GM23338 (cell line): ENCODE measurements at regions not wholly inside any gene's neighbourhood (a gene's known extent, or its start where the extent isn't known, plus 50 kb on each side); places are given as distances from the start of the nearest gene placed in this dataset.

Source experiments
- ATAC-seq: fragments of 200-7000 bp; cut with Tn5 transposase; 3 replicates; pipeline ENCODE4 v1.9.1; 2020
- DNase-seq: peaks from one replicate; pipeline ENCODE4 v3.0.0-alpha.2; 2015; ENCODE audit warnings: low spot score
- H2AFZ ChIP-seq: fragments of 200-600 bp; sonication (generic); 2 replicates; pipeline ENCODE4 v1.8.0; 2016; ENCODE audit warnings: antibody characterized with exemption, mild to moderate bottlenecking, moderate library complexity
- H3F3A ChIP-seq: fragments of 200-600 bp; sonication (generic); replicated peaks from 2 replicates; pipeline ENCODE4 v1.8.0; 2017; ENCODE audit warnings: antibody characterized with exemption, mixed run types, low read depth
- H3K27ac ChIP-seq: fragments of 200-600 bp; sonication (generic); 2 replicates; pipeline ENCODE4 v1.6.1; 2016; ENCODE audit warnings: low read depth
- H3K27me3 ChIP-seq: fragments of 200-600 bp; sonication (generic); 2 replicates; pipeline ENCODE4 v1.8.0; 2016; ENCODE audit warnings: mild to moderate bottlenecking, mixed run types, moderate library complexity; ENCODE audit not compliant: insufficient read depth
- H3K36me3 ChIP-seq: fragments of 200-600 bp; sonication (generic); 2 replicates; pipeline ENCODE4 v1.8.0; 2016; ENCODE audit warnings: mild to moderate bottlenecking; ENCODE audit not compliant: insufficient read depth
- H3K4me1 ChIP-seq: fragments of 200-600 bp; sonication (generic); 2 replicates; pipeline ENCODE4 v1.8.0; 2016; ENCODE audit warnings: mild to moderate bottlenecking, moderate library complexity; ENCODE audit not compliant: insufficient read depth
- H3K4me2 ChIP-seq: fragments of 200-600 bp; sonication (generic); 2 replicates; pipeline ENCODE4 v1.7.1; 2017; ENCODE audit warnings: mixed run types
- H3K4me3 ChIP-seq: fragments of 200-600 bp; sonication (generic); 2 replicates; pipeline ENCODE4 v1.6.1; 2016; ENCODE audit warnings: mixed run types
- H3K79me2 ChIP-seq: fragments of 200-600 bp; sonication (generic); replicated peaks from 2 replicates; pipeline ENCODE4 v1.8.0; 2017; ENCODE audit warnings: mild to moderate bottlenecking; ENCODE audit not compliant: insufficient read depth
- H3K9me2 ChIP-seq: fragments of 200-600 bp; sonication (generic); 2 replicates; pipeline ENCODE4 v1.8.0; 2017; ENCODE audit not compliant: insufficient read depth
- H4K20me1 ChIP-seq: fragments of 200-600 bp; sonication (generic); replicated peaks from 2 replicates; pipeline ENCODE4 v1.8.0; 2017; ENCODE audit warnings: mild to moderate bottlenecking; ENCODE audit not compliant: insufficient read depth
- H3K27ac Mint-ChIP-seq: 2 replicates; pipeline ENCODE4 v1.8.0; 2020; ENCODE audit warnings: inconsistent platforms, mild to moderate bottlenecking, moderate library complexity, mixed read lengths
- H3K27me3 Mint-ChIP-seq: 3 replicates; pipeline ENCODE4 v1.8.0; 2022; ENCODE audit warnings: low read depth, mild to moderate bottlenecking, moderate library complexity, mixed read lengths, inconsistent platforms; ENCODE audit not compliant: insufficient read depth, poor library complexity
- H3K36me3 Mint-ChIP-seq: 3 replicates; pipeline ENCODE4 v1.8.0; 2021; ENCODE audit warnings: low read depth, mild to moderate bottlenecking, inconsistent platforms, moderate library complexity, mixed read lengths
- H3K4me1 Mint-ChIP-seq: 3 replicates; pipeline ENCODE4 v1.8.0; 2020; ENCODE audit warnings: mild to moderate bottlenecking, inconsistent platforms, mixed read lengths
- H3K4me3 Mint-ChIP-seq: 3 replicates; pipeline ENCODE4 v1.8.0; 2021; ENCODE audit warnings: moderate library complexity, mild to moderate bottlenecking, inconsistent platforms, mixed read lengths
- H3K9me3 Mint-ChIP-seq: 3 replicates; pipeline ENCODE4 v1.8.0; 2020; ENCODE audit warnings: moderate library complexity, mild to moderate bottlenecking, inconsistent platforms, mixed read lengths
- CREB1 ChIP-seq: fragments of 250-450 bp; sonication (Bioruptor Pico); IDR thresholded peaks from 2 replicates; pipeline ENCODE4 v1.5.0; 2020; ENCODE audit warnings: low read depth, mild to moderate bottlenecking, moderate library complexity
- EZH2 ChIP-seq: fragments of 200-600 bp; sonication (generic); IDR thresholded peaks from one replicate; pipeline ENCODE4 v1.8.0; 2017; ENCODE audit warnings: antibody characterized with exemption, mild to moderate bottlenecking, low read depth; ENCODE audit not compliant: unreplicated experiment
- EZH2phosphoT487 ChIP-seq: fragments of 200-600 bp; sonication (generic); IDR thresholded peaks from one replicate; pipeline ENCODE4 v1.8.1; 2018; ENCODE audit warnings: antibody characterized with exemption; ENCODE audit not compliant: unreplicated experiment
- JUNB ChIP-seq: IDR thresholded peaks from one replicate; pipeline ENCODE4 v1.6.1; 2016; ENCODE audit warnings: antibody characterized with exemption; ENCODE audit not compliant: unreplicated experiment
- NANOG ChIP-seq: IDR thresholded peaks from 2 replicates; pipeline ENCODE4 v1.6.1; 2016; ENCODE audit warnings: antibody characterized with exemption, borderline replicate concordance
- POLR2AphosphoS5 ChIP-seq: IDR thresholded peaks from 2 replicates; pipeline ENCODE4 v1.6.1; 2016; ENCODE audit warnings: antibody characterized with exemption, low read depth
- STAT1 ChIP-seq: IDR thresholded peaks from one replicate; pipeline ENCODE4 v1.6.1; 2016; ENCODE audit warnings: antibody characterized with exemption; ENCODE audit not compliant: unreplicated experiment
- ZNF114 ChIP-seq: fragments of 250-450 bp; sonication (Bioruptor Pico); IDR thresholded peaks from 2 replicates; pipeline ENCODE4 v1.5.0; 2020; ENCODE audit warnings: mild to moderate bottlenecking, moderate library complexity
- ZNF331 ChIP-seq: fragments of 250-450 bp; sonication (Bioruptor Pico); IDR thresholded peaks from 2 replicates; pipeline ENCODE4 v1.5.0; 2020; ENCODE audit warnings: low read depth, mild to moderate bottlenecking, moderate library complexity
- TF ChIP-seq, protein P1 (sequence below), 2 experiments: fragments of 200-600 bp in 1 of 2; sonication (generic) in 1 of 2; conservative IDR thresholded peaks; 2 replicates each; pipeline versions ENCODE4 v1.5.1 to v1.6.1; 2016 to 2017; ENCODE audit warnings: antibody characterized with exemption in 2 of 2, low read depth in 2 of 2, mild to moderate bottlenecking in 2 of 2, moderate library complexity in 1 of 2
- TF ChIP-seq, protein P2 (sequence below): fragments of 250-450 bp; sonication (Bioruptor Pico); IDR thresholded peaks from 2 replicates; pipeline ENCODE4 v1.5.0; 2020; ENCODE audit warnings: mild to moderate bottlenecking, moderate library complexity
- TF ChIP-seq, protein P3 (sequence below): IDR thresholded peaks from 2 replicates; pipeline ENCODE4 v1.6.1; 2016; ENCODE audit warnings: antibody characterized with exemption
- TF ChIP-seq, protein P4 (sequence below): IDR thresholded peaks from one replicate; pipeline ENCODE4 v1.6.1; 2018; ENCODE audit warnings: antibody characterized with exemption; ENCODE audit not compliant: unreplicated experiment

DNA sequence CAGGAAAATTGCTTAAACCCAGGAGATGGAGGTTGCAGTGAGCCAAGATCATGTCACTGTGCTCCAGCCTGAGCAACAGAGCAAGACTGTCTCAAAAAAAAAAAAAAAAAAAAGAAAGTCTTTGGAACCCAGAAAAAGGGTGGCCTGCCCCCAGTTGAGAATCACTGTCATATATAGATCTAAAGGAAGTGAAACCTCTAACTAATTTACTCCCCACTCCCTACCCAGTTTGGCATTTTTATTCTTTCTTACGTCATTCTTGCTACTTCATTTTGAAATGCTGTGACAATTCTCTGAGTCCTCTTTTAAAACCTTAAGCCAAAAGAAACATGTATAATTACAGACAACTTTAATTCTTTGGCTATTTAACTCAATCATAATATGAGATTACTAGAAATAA is 254.8 kb downstream of the CDC5L start:
- H3K4me1 Mint-ChIP-seq = no peaks in the 10 kb centered on the region
- ATAC-seq (no peak), DNase-seq (no peak)
- H3K27me3 ChIP-seq = no peaks in the 10 kb centered on the region
- no peaks in the 10 kb centered on the region for H3K36me3 Mint-ChIP-seq
- H4K20me1 ChIP-seq = no peaks in the 10 kb centered on the region
- H3K4me1 ChIP-seq = no peaks in the 10 kb centered on the region
- TF ChIP-seq NANOG (no peak), ZNF114 (CRISPR knock-in tag) (no peak), POLR2AphosphoS5 (no peak), EZH2 (no peak), CREB1 (CRISPR knock-in tag) (no peak), STAT1 (no peak), ZNF331 (CRISPR knock-in tag) (no peak), EZH2phosphoT487 (no peak), JUNB (no peak)
- TF ChIP-seq, protein P1, sequence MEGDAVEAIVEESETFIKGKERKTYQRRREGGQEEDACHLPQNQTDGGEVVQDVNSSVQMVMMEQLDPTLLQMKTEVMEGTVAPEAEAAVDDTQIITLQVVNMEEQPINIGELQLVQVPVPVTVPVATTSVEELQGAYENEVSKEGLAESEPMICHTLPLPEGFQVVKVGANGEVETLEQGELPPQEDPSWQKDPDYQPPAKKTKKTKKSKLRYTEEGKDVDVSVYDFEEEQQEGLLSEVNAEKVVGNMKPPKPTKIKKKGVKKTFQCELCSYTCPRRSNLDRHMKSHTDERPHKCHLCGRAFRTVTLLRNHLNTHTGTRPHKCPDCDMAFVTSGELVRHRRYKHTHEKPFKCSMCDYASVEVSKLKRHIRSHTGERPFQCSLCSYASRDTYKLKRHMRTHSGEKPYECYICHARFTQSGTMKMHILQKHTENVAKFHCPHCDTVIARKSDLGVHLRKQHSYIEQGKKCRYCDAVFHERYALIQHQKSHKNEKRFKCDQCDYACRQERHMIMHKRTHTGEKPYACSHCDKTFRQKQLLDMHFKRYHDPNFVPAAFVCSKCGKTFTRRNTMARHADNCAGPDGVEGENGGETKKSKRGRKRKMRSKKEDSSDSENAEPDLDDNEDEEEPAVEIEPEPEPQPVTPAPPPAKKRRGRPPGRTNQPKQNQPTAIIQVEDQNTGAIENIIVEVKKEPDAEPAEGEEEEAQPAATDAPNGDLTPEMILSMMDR (conservative IDR thresholded peaks at IDR 0.05; ENCODE audit: low read depth in 2 of 2) = no peak
- TF ChIP-seq, protein P2, sequence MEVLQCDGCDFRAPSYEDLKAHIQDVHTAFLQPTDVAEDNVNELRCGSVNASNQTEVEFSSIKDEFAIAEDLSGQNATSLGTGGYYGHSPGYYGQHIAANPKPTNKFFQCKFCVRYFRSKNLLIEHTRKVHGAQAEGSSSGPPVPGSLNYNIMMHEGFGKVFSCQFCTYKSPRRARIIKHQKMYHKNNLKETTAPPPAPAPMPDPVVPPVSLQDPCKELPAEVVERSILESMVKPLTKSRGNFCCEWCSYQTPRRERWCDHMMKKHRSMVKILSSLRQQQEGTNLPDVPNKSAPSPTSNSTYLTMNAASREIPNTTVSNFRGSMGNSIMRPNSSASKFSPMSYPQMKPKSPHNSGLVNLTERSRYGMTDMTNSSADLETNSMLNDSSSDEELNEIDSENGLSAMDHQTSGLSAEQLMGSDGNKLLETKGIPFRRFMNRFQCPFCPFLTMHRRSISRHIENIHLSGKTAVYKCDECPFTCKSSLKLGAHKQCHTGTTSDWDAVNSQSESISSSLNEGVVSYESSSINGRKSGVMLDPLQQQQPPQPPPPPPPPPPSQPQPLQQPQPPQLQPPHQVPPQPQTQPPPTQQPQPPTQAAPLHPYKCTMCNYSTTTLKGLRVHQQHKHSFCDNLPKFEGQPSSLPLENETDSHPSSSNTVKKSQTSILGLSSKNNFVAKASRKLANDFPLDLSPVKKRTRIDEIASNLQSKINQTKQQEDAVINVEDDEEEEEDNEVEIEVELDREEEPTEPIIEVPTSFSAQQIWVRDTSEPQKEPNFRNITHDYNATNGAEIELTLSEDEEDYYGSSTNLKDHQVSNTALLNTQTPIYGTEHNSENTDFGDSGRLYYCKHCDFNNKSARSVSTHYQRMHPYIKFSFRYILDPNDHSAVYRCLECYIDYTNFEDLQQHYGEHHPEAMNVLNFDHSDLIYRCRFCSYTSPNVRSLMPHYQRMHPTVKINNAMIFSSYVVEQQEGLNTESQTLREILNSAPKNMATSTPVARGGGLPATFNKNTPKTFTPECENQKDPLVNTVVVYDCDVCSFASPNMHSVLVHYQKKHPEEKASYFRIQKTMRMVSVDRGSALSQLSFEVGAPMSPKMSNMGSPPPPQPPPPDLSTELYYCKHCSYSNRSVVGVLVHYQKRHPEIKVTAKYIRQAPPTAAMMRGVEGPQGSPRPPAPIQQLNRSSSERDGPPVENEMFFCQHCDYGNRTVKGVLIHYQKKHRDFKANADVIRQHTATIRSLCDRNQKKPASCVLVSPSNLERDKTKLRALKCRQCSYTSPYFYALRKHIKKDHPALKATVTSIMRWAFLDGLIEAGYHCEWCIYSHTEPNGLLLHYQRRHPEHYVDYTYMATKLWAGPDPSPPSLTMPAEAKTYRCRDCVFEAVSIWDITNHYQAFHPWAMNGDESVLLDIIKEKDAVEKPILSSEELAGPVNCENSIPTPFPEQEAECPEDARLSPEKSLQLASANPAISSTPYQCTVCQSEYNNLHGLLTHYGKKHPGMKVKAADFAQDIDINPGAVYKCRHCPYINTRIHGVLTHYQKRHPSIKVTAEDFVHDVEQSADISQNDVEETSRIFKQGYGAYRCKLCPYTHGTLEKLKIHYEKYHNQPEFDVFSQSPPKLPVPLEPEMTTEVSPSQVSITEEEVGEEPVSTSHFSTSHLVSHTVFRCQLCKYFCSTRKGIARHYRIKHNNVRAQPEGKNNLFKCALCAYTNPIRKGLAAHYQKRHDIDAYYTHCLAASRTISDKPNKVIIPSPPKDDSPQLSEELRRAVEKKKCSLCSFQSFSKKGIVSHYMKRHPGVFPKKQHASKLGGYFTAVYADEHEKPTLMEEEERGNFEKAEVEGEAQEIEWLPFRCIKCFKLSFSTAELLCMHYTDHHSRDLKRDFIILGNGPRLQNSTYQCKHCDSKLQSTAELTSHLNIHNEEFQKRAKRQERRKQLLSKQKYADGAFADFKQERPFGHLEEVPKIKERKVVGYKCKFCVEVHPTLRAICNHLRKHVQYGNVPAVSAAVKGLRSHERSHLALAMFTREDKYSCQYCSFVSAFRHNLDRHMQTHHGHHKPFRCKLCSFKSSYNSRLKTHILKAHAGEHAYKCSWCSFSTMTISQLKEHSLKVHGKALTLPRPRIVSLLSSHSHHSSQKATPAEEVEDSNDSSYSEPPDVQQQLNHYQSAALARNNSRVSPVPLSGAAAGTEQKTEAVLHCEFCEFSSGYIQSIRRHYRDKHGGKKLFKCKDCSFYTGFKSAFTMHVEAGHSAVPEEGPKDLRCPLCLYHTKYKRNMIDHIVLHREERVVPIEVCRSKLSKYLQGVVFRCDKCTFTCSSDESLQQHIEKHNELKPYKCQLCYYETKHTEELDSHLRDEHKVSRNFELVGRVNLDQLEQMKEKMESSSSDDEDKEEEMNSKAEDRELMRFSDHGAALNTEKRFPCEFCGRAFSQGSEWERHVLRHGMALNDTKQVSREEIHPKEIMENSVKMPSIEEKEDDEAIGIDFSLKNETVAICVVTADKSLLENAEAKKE (CRISPR knock-in tag) = no peak
- TF ChIP-seq, protein P3, sequence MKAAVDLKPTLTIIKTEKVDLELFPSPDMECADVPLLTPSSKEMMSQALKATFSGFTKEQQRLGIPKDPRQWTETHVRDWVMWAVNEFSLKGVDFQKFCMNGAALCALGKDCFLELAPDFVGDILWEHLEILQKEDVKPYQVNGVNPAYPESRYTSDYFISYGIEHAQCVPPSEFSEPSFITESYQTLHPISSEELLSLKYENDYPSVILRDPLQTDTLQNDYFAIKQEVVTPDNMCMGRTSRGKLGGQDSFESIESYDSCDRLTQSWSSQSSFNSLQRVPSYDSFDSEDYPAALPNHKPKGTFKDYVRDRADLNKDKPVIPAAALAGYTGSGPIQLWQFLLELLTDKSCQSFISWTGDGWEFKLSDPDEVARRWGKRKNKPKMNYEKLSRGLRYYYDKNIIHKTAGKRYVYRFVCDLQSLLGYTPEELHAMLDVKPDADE = no peak
- TF ChIP-seq, protein P4, sequence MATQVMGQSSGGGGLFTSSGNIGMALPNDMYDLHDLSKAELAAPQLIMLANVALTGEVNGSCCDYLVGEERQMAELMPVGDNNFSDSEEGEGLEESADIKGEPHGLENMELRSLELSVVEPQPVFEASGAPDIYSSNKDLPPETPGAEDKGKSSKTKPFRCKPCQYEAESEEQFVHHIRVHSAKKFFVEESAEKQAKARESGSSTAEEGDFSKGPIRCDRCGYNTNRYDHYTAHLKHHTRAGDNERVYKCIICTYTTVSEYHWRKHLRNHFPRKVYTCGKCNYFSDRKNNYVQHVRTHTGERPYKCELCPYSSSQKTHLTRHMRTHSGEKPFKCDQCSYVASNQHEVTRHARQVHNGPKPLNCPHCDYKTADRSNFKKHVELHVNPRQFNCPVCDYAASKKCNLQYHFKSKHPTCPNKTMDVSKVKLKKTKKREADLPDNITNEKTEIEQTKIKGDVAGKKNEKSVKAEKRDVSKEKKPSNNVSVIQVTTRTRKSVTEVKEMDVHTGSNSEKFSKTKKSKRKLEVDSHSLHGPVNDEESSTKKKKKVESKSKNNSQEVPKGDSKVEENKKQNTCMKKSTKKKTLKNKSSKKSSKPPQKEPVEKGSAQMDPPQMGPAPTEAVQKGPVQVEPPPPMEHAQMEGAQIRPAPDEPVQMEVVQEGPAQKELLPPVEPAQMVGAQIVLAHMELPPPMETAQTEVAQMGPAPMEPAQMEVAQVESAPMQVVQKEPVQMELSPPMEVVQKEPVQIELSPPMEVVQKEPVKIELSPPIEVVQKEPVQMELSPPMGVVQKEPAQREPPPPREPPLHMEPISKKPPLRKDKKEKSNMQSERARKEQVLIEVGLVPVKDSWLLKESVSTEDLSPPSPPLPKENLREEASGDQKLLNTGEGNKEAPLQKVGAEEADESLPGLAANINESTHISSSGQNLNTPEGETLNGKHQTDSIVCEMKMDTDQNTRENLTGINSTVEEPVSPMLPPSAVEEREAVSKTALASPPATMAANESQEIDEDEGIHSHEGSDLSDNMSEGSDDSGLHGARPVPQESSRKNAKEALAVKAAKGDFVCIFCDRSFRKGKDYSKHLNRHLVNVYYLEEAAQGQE = no peak
- no peak overlapping the region for H3K4me3 ChIP-seq
- no peaks in the 10 kb centered on the region for H3K36me3 ChIP-seq
- H3K27me3 Mint-ChIP-seq = peaks cover 1% of the 10 kb centered on the region
- H3K9me3 Mint-ChIP-seq = peaks cover 4% of the 10 kb centered on the region; the same call in 1 of the 3 replicates
- no peaks in the 10 kb centered on the region for H3K79me2 ChIP-seq
- H3K4me3 Mint-ChIP-seq = no peak overlapping the region
- no peaks in the 10 kb centered on the region for H3F3A ChIP-seq
- H3K4me2 ChIP-seq = no peak overlapping the region
- H3K27ac Mint-ChIP-seq = no peak overlapping the region
- H2AFZ ChIP-seq = no peak overlapping the region
- no peak overlapping the region for H3K27ac ChIP-seq
- 0 out of 2 replicates have a peak, but pooled peaks cover 8% of the 10 kb centered on the region for H3K9me2 ChIP-seq
